ENCODE measurements at regions not wholly inside any gene's neighbourhood (a gene's known extent, or its start where the extent isn't known, plus 50 kb on each side); places are given as distances from the start of the nearest gene placed in this dataset.
"Not testable (repeated sequence)": the region's sequence is repeated elsewhere in the genome, so short reads cannot be mapped to it uniquely, and the experiment has no call there.

GRCh38 chr16:26413780-26414179 is 652.9 kb upstream of the C16orf82 start:
- FAIRE-seq (no peak), DNase-seq (ENCODE audit: insufficient read length, low spot score) (no peak)

GRCh38 chr16:26419458-26419857 is 647.3 kb upstream of the C16orf82 start:
- DNase-seq (ENCODE audit: insufficient read length, low spot score); FAIRE-seq: not testable (repeated sequence)

More at GRCh38 chr16:26413780-26414179, 652.9 kb upstream of the C16orf82 start:
- no peak for TF ChIP-seq CTCF (IDR thresholded peaks at IDR 0.05; ENCODE audit: insufficient read depth, missing control alignments)

GRCh38 chr16:26430618-26431017 is 636.1 kb upstream of the C16orf82 start:
- TF ChIP-seq CTCF (IDR thresholded peaks at IDR 0.05; ENCODE audit: insufficient read depth, missing control alignments) = no peak
- FAIRE-seq (no peak), DNase-seq (ENCODE audit: insufficient read length, low spot score) (no peak)

- no peak for TF ChIP-seq CTCF (IDR thresholded peaks at IDR 0.05; ENCODE audit: insufficient read depth, missing control alignments)
- DNase-seq (ENCODE audit: insufficient read length, low spot score) = no peak
- no peak for FAIRE-seq
Observed at GRCh38 chr16:26433807-26434206, 632.9 kb upstream of the C16orf82 start.

- DNase-seq (ENCODE audit: insufficient read length, low spot score) (no peak), FAIRE-seq (no peak)
- TF ChIP-seq CTCF (IDR thresholded peaks at IDR 0.05; ENCODE audit: insufficient read depth, missing control alignments) = no peak
Observed at GRCh38 chr16:26441178-26441577, 625.5 kb upstream of the C16orf82 start.

- TF ChIP-seq CTCF (IDR thresholded peaks at IDR 0.05; ENCODE audit: insufficient read depth, missing control alignments) = no peak
- DNase-seq (ENCODE audit: insufficient read length, low spot score) = no peak
- FAIRE-seq = no peak
Observed at GRCh38 chr16:26442321-26442720, 624.4 kb upstream of the C16orf82 start.

- no peak for TF ChIP-seq CTCF (IDR thresholded peaks at IDR 0.05; ENCODE audit: insufficient read depth, missing control alignments)
- FAIRE-seq (no peak), DNase-seq (ENCODE audit: insufficient read length, low spot score) (no peak)
Observed at GRCh38 chr16:26447570-26447969, 619.2 kb upstream of the C16orf82 start.

- no peak for FAIRE-seq
- no peak for DNase-seq (ENCODE audit: insufficient read length, low spot score)
- TF ChIP-seq CTCF (IDR thresholded peaks at IDR 0.05; ENCODE audit: insufficient read depth, missing control alignments) = no peak
Observed at GRCh38 chr16:26453215-26453614, 613.5 kb upstream of the C16orf82 start.

All from D721Med (cell line).